ENCODE measurements at regions not wholly inside any gene's neighbourhood (a gene's known extent, or its start where the extent isn't known, plus 50 kb on each side); places are given as distances from the start of the nearest gene placed in this dataset.

GRCh38 chr7:93715234-93715633 lies 140.7 kb upstream of the CALCR start:
- TF ChIP-seq CTCF (IDR thresholded peaks at IDR 0.05 in 8 of 11, conservative IDR thresholded peaks at IDR 0.05 in 3 of 11) (peak in 6 of 11 experiments; percentile 9 to 47 (median 29)), POLR2A (IDR thresholded peaks at IDR 0.05) (no peak), POLR2AphosphoS5 (IDR thresholded peaks at IDR 0.05) (no peak)

All from spleen (tissue), 7 donors.